Activated T-cell treated with anti-CD3 and anti-CD28 coated beads for 24 hours (primary cell): ENCODE measurements at regions not wholly inside any gene's neighbourhood (a gene's known extent, or its start where the extent isn't known, plus 50 kb on each side); places are given as distances from the start of the nearest gene placed in this dataset.
"Not testable (repeated sequence)": the region's sequence is repeated elsewhere in the genome, so short reads cannot be mapped to it uniquely, and the experiment has no call there.

Source experiments
- DNase-seq: peaks from one replicate; pipeline ENCODE4 v3.0.0-alpha.2; 2020; ENCODE audit warnings: low read depth

GRCh38 chr22:23437779-23438178, 142.3 kb downstream of the IGLL1 start:
- no peak for DNase-seq

GRCh38 chr22:23437107-23437395, 143.0 kb downstream of the IGLL1 start:
- DNase-seq, result not testable (repeated sequence)

GRCh38 chr22:23436354-23437106, 143.6 kb downstream of the IGLL1 start:
- DNase-seq, result not testable (repeated sequence)

GRCh38 chr22:23435186-23435585, 144.9 kb downstream of the IGLL1 start:
- DNase-seq, result not testable (repeated sequence)

GRCh38 chr22:23434198-23434830, 145.8 kb downstream of the IGLL1 start:
- DNase-seq, result not testable (repeated sequence)

- peak; percentile 16 for DNase-seq
Measured at GRCh38 chr22:23433127-23434005, 146.7 kb downstream of the IGLL1 start.

GRCh38 chr22:23432719-23433118, 147.4 kb downstream of the IGLL1 start:
- not testable (repeated sequence) for DNase-seq

GRCh38 chr22:23431337-23432072, 148.6 kb downstream of the IGLL1 start:
- no peak for DNase-seq

GRCh38 chr22:23424551-23425068, 155.5 kb downstream of the IGLL1 start:
- DNase-seq, result not testable (repeated sequence)

GRCh38 chr22:23424031-23424430, 156.1 kb downstream of the IGLL1 start:
- DNase-seq, result no peak

- not testable (repeated sequence) for DNase-seq
Measured at GRCh38 chr22:23422281-23422680, 157.8 kb downstream of the IGLL1 start.

- not testable (repeated sequence) for DNase-seq
Measured at GRCh38 chr22:23421300-23421699, 158.8 kb downstream of the IGLL1 start.

GRCh38 chr22:23419931-23420330, 160.2 kb downstream of the IGLL1 start:
- DNase-seq, result no peak

GRCh38 chr22:23419171-23419570, 160.9 kb downstream of the IGLL1 start:
- DNase-seq, result no peak

GRCh38 chr22:23418159-23418788, 161.8 kb downstream of the IGLL1 start:
- DNase-seq, result no peak

GRCh38 chr22:23417327-23417726, 162.8 kb downstream of the IGLL1 start:
- not testable (repeated sequence) for DNase-seq

- not testable (repeated sequence) for DNase-seq
Measured at GRCh38 chr22:23416169-23416690, 163.9 kb downstream of the IGLL1 start.

- no peak for DNase-seq
Measured at GRCh38 chr22:23415490-23415851, 164.6 kb downstream of the IGLL1 start.

- no peak for DNase-seq
Measured at GRCh38 chr22:23414727-23415489, 165.2 kb downstream of the IGLL1 start.

GRCh38 chr22:23411739-23412138, 168.4 kb downstream of the IGLL1 start:
- no peak for DNase-seq
